ENCODE measurements at regions not wholly inside any gene's neighbourhood (a gene's known extent, or its start where the extent isn't known, plus 50 kb on each side); places are given as distances from the start of the nearest gene placed in this dataset.

- no peak for DNase-seq
These were observed 336.5 kb upstream of the TGFBR2 start for GRCh38 chr3:30269751-30270445.

GRCh38 chr3:30271781-30272180, 334.6 kb upstream of the TGFBR2 start:
- DNase-seq, result no peak

GRCh38 chr3:30273304-30274072, 332.9 kb upstream of the TGFBR2 start:
- DNase-seq, result no peak

GRCh38 chr3:30277494-30277893, 328.9 kb upstream of the TGFBR2 start:
- no peak for DNase-seq

GRCh38 chr3:30281526-30281925, 324.9 kb upstream of the TGFBR2 start:
- no peak for DNase-seq

- DNase-seq, result no peak
These were observed 324.2 kb upstream of the TGFBR2 start for GRCh38 chr3:30282154-30282696.

GRCh38 chr3:30285188-30286006, 321.0 kb upstream of the TGFBR2 start:
- no peak for DNase-seq

- peak in 1 of 5 donors; percentile 61 for DNase-seq
These were observed 320.3 kb upstream of the TGFBR2 start for GRCh38 chr3:30286007-30286669.

GRCh38 chr3:30286811-30287210, 319.6 kb upstream of the TGFBR2 start:
- DNase-seq, result peak in 1 of 5 donors; percentile 32

GRCh38 chr3:30288830-30289229, 317.6 kb upstream of the TGFBR2 start:
- no peak for DNase-seq

- DNase-seq, result peak in 1 of 5 donors; percentile 26
These were observed 317.1 kb upstream of the TGFBR2 start for GRCh38 chr3:30289324-30289723.

GRCh38 chr3:30289766-30290165, 316.6 kb upstream of the TGFBR2 start:
- no peak for DNase-seq

GRCh38 chr3:30290479-30290878, 315.9 kb upstream of the TGFBR2 start:
- no peak for DNase-seq

GRCh38 chr3:30292192-30292893, 314.1 kb upstream of the TGFBR2 start:
- peak in 1 of 5 donors; percentile 31 for DNase-seq

- no peak for DNase-seq
These were observed 312.7 kb upstream of the TGFBR2 start for GRCh38 chr3:30293621-30294240.

- DNase-seq, result no peak
These were observed 312.1 kb upstream of the TGFBR2 start for GRCh38 chr3:30294241-30294667.

- DNase-seq, result no peak
These were observed 309.3 kb upstream of the TGFBR2 start for GRCh38 chr3:30297112-30297511.

- DNase-seq, result no peak
These were observed 306.6 kb upstream of the TGFBR2 start for GRCh38 chr3:30299674-30300385.

- no peak for DNase-seq
These were observed 305.6 kb upstream of the TGFBR2 start for GRCh38 chr3:30300809-30301208.

GRCh38 chr3:30302027-30302426, 304.4 kb upstream of the TGFBR2 start:
- peak in 1 of 5 donors; percentile 23 for DNase-seq

- no peak for DNase-seq
These were observed 302.6 kb upstream of the TGFBR2 start for GRCh38 chr3:30303770-30304169.

Measured in T-helper 1 cell (primary cell).